ENCODE measurements at regions not wholly inside any gene's neighbourhood (a gene's known extent, or its start where the extent isn't known, plus 50 kb on each side); places are given as distances from the start of the nearest gene placed in this dataset.
A peak's percentile ranks its signal among the peaks of the same experiment; 100 is the strongest.

GRCh38 chrX:137483554-137483953 is 82.4 kb upstream of the ZIC3 start:
- H3K27me3 ChIP-seq (ENCODE audit: control insufficient read depth, insufficient read depth, low read length), result no peaks in the 10 kb centered on the region
- H3K4me3 ChIP-seq (ENCODE audit: low read length), result no peak overlapping the region
- H3K9me3 ChIP-seq (ENCODE audit: control insufficient read depth, low read length), result no peaks in the 10 kb centered on the region
- H3K4me1 ChIP-seq (ENCODE audit: control insufficient read depth, insufficient read depth, low read length), result no peaks in the 10 kb centered on the region
- no peaks in the 10 kb centered on the region for H3K36me3 ChIP-seq (ENCODE audit: control insufficient read depth, insufficient read depth, low read length)
- H3K9ac ChIP-seq (ENCODE audit: low read length), result no peak overlapping the region

DNA sequence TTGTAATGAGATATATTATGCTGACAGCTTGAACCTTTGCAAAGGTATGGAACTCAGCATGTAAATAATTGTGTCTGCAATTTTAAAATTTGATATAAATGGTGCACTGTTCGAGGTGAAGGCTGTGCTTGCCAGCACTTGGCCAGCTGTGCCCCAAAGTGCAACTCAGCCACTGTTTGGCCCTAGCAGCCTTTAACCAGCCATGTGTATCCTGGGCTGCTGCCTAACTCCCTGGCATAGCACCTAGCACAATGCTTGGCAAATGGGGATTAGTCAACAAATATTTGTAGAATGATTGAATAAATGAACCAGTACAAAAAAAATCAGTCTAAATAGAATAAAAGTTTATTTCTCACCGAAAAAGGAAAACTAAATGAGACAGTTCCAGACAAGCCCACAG is 83.8 kb upstream of the ZIC3 start:
- H3K27me3 ChIP-seq (ENCODE audit: control insufficient read depth, insufficient read depth, low read length), result no peaks in the 10 kb centered on the region
- H3K4me1 ChIP-seq (ENCODE audit: control insufficient read depth, insufficient read depth, low read length), result no peaks in the 10 kb centered on the region
- no peak overlapping the region for H3K4me3 ChIP-seq (ENCODE audit: low read length)
- no peak overlapping the region for H3K9ac ChIP-seq (ENCODE audit: low read length)
- H3K36me3 ChIP-seq (ENCODE audit: control insufficient read depth, insufficient read depth, low read length), result no peaks in the 10 kb centered on the region
- H3K9me3 ChIP-seq (ENCODE audit: control insufficient read depth, low read length), result no peaks in the 10 kb centered on the region

DNA sequence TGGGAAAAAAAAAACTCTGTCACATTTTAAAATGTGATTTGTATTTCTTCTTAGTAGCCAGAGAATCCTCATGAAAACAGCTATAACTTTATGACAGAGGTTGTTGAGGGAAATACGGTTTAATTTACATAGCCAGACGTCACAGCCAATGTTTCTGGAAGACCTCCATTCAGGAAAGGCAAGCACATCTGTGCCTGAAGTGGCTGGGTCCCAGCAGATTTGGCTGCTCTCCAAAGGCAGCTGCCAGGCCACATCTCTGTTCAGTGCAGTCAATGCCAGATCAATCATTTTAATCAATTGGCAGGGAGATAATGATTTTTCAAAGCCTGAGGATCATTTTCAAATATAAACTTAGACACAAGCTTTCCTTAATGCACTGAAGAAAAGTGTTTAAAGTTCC is 86.5 kb upstream of the ZIC3 start:
- no peak overlapping the region for H3K9ac ChIP-seq (ENCODE audit: low read length)
- H3K27me3 ChIP-seq (ENCODE audit: control insufficient read depth, insufficient read depth, low read length), result no peaks in the 10 kb centered on the region
- H3K4me3 ChIP-seq (ENCODE audit: low read length), result no peak overlapping the region
- H3K9me3 ChIP-seq (ENCODE audit: control insufficient read depth, low read length), result no peaks in the 10 kb centered on the region
- H3K4me1 ChIP-seq (ENCODE audit: control insufficient read depth, insufficient read depth, low read length), result no peaks in the 10 kb centered on the region
- no peaks in the 10 kb centered on the region for H3K36me3 ChIP-seq (ENCODE audit: control insufficient read depth, insufficient read depth, low read length)

GRCh38 chrX:137441711-137442110 is 124.2 kb upstream of the ZIC3 start:
- no peaks in the 10 kb centered on the region for H3K36me3 ChIP-seq (ENCODE audit: control insufficient read depth, insufficient read depth, low read length)

DNA sequence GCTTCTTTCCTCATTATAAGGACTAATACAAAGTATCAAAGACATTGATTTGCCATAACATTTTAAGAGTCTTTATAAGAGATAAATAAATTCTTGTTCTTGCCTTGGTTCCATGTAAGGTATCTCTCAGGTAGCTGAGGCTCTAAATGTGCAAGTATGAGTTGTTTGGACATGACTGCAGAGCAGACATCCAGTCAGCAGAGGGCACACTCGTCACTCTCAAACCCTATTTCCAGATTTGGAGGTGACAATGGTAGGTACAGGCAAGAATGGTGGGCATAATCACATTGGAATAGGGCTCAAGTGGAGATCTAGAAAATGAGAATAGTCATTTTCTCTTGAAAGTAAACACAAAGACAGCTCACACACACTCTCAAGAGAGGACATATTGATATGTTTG is 133.3 kb upstream of the ZIC3 start:
- no peaks in the 10 kb centered on the region for H3K36me3 ChIP-seq (ENCODE audit: control insufficient read depth, insufficient read depth, low read length)
- H3K4me1 ChIP-seq (ENCODE audit: control insufficient read depth, insufficient read depth, low read length), result peaks cover 3% of the 10 kb centered on the region
- no peak overlapping the region for H3K9ac ChIP-seq (ENCODE audit: low read length)
- H3K27me3 ChIP-seq (ENCODE audit: control insufficient read depth, insufficient read depth, low read length), result peaks cover 38% of the 10 kb centered on the region
- H3K9me3 ChIP-seq (ENCODE audit: control insufficient read depth, low read length), result no peaks in the 10 kb centered on the region
- H3K4me3 ChIP-seq (ENCODE audit: low read length), result no peak overlapping the region

More at GRCh38 chrX:137441711-137442110, 124.2 kb upstream of the ZIC3 start:
- Histone ChIP-seq H3K9me3 (ENCODE audit: control insufficient read depth, low read length) (no peaks in the 10 kb centered on the region), H3K4me1 (ENCODE audit: control insufficient read depth, insufficient read depth, low read length) (no peaks in the 10 kb centered on the region), H3K4me3 (ENCODE audit: low read length) (no peak overlapping the region), H3K27me3 (ENCODE audit: control insufficient read depth, insufficient read depth, low read length) (no peaks in the 10 kb centered on the region), H3K9ac (ENCODE audit: low read length) (no peak overlapping the region)

- no peak overlapping the region for H3K9ac ChIP-seq (ENCODE audit: low read length)
- H3K27me3 ChIP-seq (ENCODE audit: control insufficient read depth, insufficient read depth, low read length), result peaks cover 45% of the 10 kb centered on the region
- no peaks in the 10 kb centered on the region for H3K9me3 ChIP-seq (ENCODE audit: control insufficient read depth, low read length)
- no peaks in the 10 kb centered on the region for H3K36me3 ChIP-seq (ENCODE audit: control insufficient read depth, insufficient read depth, low read length)
- no peak overlapping the region for H3K4me3 ChIP-seq (ENCODE audit: low read length)
- peaks cover 3% of the 10 kb centered on the region for H3K4me1 ChIP-seq (ENCODE audit: control insufficient read depth, insufficient read depth, low read length)
Observed at GRCh38 chrX:137431693-137432488, 134.0 kb upstream of the ZIC3 start.

DNA sequence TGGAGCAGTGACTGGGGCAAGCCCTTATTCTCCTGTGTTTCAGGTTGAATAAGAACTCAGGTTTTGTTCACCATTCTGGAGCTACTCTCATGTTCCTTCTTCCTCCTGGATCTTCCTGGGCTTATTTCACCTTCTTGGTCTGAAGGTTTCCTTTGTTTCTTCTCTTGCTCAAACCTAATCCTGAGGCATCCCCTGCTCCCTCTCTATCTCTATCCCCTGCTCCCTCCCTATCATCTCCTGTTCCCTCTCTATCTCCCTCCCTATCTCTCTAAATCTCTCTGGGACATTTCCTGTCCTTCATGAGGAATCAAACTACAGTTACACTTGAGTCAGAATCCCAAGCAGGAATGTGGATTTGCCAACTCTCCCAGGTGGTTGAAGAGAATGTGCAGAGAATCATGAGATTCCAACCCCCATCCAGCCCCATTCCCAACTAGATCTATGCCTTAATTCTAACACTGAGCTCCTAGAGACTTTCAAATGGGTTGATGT is 134.9 kb upstream of the ZIC3 start:
- H3K9me3 ChIP-seq (ENCODE audit: control insufficient read depth, low read length), result no peaks in the 10 kb centered on the region
- H3K27me3 ChIP-seq (ENCODE audit: control insufficient read depth, insufficient read depth, low read length), result peaks cover 51% of the 10 kb centered on the region
- peaks cover 3% of the 10 kb centered on the region for H3K4me1 ChIP-seq (ENCODE audit: control insufficient read depth, insufficient read depth, low read length)
- H3K36me3 ChIP-seq (ENCODE audit: control insufficient read depth, insufficient read depth, low read length), result no peaks in the 10 kb centered on the region
- no peak overlapping the region for H3K4me3 ChIP-seq (ENCODE audit: low read length)
- no peak overlapping the region for H3K9ac ChIP-seq (ENCODE audit: low read length)

DNA sequence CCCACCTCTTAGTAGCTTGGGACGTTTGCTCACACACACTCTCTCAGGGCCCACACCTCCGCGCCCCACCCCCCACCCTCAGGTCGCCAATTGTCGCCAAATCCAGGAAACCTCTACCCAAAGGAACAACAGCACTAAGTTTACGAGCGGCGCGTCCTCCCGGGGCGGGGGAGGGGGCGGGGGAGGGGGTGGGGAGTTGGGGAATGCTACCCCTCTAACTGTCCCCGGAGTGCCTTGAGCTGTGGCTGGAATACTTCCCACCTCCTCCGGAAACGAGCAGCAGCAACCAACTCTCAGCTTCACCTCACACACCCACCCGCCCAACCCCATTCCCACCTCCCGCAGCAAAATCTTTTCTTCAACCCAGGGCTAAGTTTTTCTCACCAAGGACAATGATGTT is 135.6 kb upstream of the ZIC3 start:
- Histone ChIP-seq H3K9ac (ENCODE audit: low read length) (no peak overlapping the region), H3K27me3 (ENCODE audit: control insufficient read depth, insufficient read depth, low read length) (peaks cover 58% of the 10 kb centered on the region), H3K4me3 (ENCODE audit: low read length) (no peak overlapping the region)

DNA sequence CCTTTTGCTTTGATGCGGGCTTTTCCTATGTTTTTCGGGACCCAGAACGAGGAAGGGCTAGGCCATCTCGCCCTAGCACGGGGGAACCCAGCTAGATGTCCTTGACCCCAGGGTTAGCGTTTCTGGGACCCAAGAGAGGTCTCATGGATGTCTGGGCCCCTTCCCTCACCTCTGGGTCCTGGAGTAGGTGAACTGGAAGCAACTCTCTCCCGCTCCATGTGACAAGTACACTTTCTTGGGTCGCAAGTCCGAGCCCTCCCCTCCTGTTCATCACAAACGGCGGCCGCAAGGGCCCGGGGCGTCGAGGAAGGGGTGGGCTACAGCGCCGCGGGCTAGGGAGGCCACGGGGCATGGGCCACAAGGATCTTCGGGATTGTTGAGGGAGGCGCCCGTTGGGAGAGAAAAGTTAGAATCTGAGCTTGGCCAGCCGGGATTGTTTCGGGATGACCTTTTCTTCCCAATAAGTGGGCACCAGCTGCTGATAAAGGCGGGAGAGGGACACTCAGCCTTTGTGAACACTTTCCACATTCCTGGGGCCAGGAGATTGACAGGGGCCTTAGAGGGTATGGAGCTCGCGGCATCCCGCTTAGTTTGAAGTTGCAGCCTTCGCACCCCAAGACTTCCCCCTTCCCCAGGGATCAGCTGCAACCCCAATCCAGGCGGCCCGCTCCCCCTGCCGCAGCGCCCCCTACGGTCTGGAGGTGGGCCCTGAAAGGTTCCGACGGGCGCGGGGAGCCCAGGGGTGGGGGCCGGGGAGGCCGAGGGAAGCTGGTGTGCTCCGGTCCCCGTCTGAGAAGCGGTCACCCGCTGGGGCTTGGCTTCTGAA is 136.9 kb upstream of the ZIC3 start:
- peaks cover 3% of the 10 kb centered on the region for H3K4me1 ChIP-seq (ENCODE audit: control insufficient read depth, insufficient read depth, low read length)
- H3K9me3 ChIP-seq (ENCODE audit: control insufficient read depth, low read length), result no peaks in the 10 kb centered on the region
- H3K9ac ChIP-seq (ENCODE audit: low read length), result no peak overlapping the region
- H3K27me3 ChIP-seq (ENCODE audit: control insufficient read depth, insufficient read depth, low read length), result peaks cover 67% of the 10 kb centered on the region
- H3K4me3 ChIP-seq (ENCODE audit: low read length), result no peak overlapping the region
- H3K36me3 ChIP-seq (ENCODE audit: control insufficient read depth, insufficient read depth, low read length), result no peaks in the 10 kb centered on the region

More for the DNA sequence above, 135.6 kb upstream of the ZIC3 start:
- Histone ChIP-seq H3K9me3 (ENCODE audit: control insufficient read depth, low read length) (no peaks in the 10 kb centered on the region), H3K36me3 (ENCODE audit: control insufficient read depth, insufficient read depth, low read length) (no peaks in the 10 kb centered on the region), H3K4me1 (ENCODE audit: control insufficient read depth, insufficient read depth, low read length) (peaks cover 3% of the 10 kb centered on the region)

- Histone ChIP-seq H3K36me3 (ENCODE audit: control insufficient read depth, insufficient read depth, low read length) (no peaks in the 10 kb centered on the region), H3K4me1 (ENCODE audit: control insufficient read depth, insufficient read depth, low read length) (peaks cover 3% of the 10 kb centered on the region)
Observed at GRCh38 chrX:137428221-137428661, 137.7 kb upstream of the ZIC3 start.

DNA sequence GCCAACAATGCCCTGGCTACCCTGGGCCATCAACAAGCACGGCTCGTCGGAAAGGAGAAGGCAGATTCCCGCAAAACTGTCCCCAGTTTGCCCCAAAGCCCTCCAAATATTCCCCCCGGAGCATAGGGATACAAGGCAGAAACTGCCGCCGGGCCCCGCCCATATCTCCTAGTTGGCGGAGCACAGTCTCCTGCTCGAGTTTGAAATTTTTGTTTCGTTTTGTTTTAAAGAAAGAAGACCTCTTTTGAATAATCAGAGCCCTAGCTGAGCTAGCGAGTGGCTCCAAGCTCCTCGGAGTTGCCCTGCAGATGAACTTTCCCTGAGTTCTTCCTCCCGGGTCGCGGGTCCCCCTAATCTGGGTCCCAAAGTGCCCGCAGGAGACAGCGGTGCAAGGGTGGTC is 138.1 kb upstream of the ZIC3 start:
- no peak overlapping the region for H3K9ac ChIP-seq (ENCODE audit: low read length)
- peaks cover 74% of the 10 kb centered on the region for H3K27me3 ChIP-seq (ENCODE audit: control insufficient read depth, insufficient read depth, low read length)
- H3K4me3 ChIP-seq (ENCODE audit: low read length), result peak overlapping the region; percentile 31
- no peaks in the 10 kb centered on the region for H3K9me3 ChIP-seq (ENCODE audit: control insufficient read depth, low read length)
- no peaks in the 10 kb centered on the region for H3K36me3 ChIP-seq (ENCODE audit: control insufficient read depth, insufficient read depth, low read length)
- H3K4me1 ChIP-seq (ENCODE audit: control insufficient read depth, insufficient read depth, low read length), result peaks cover 3% of the 10 kb centered on the region

More at GRCh38 chrX:137428221-137428661, 137.7 kb upstream of the ZIC3 start:
- H3K27me3 ChIP-seq (ENCODE audit: control insufficient read depth, insufficient read depth, low read length), result peaks cover 72% of the 10 kb centered on the region
- H3K9me3 ChIP-seq (ENCODE audit: control insufficient read depth, low read length), result no peaks in the 10 kb centered on the region
- no peak overlapping the region for H3K9ac ChIP-seq (ENCODE audit: low read length)
- peak overlapping the region; percentile 25 for H3K4me3 ChIP-seq (ENCODE audit: low read length)

- Histone ChIP-seq H3K36me3 (ENCODE audit: control insufficient read depth, insufficient read depth, low read length) (no peaks in the 10 kb centered on the region), H3K9me3 (ENCODE audit: control insufficient read depth, low read length) (no peaks in the 10 kb centered on the region), H3K9ac (ENCODE audit: low read length) (no peak overlapping the region), H3K4me3 (ENCODE audit: low read length) (peak overlapping the region; percentile 31), H3K27me3 (ENCODE audit: control insufficient read depth, insufficient read depth, low read length) (peaks cover 74% of the 10 kb centered on the region), H3K4me1 (ENCODE audit: control insufficient read depth, insufficient read depth, low read length) (peaks cover 3% of the 10 kb centered on the region)
Observed at GRCh38 chrX:137427426-137427778, 138.5 kb upstream of the ZIC3 start.

Data from mucosa of stomach (tissue), 1 donor.